ENCODE measurements at regions not wholly inside any gene's neighbourhood (a gene's known extent, or its start where the extent isn't known, plus 50 kb on each side); places are given as distances from the start of the nearest gene placed in this dataset.

DNA sequence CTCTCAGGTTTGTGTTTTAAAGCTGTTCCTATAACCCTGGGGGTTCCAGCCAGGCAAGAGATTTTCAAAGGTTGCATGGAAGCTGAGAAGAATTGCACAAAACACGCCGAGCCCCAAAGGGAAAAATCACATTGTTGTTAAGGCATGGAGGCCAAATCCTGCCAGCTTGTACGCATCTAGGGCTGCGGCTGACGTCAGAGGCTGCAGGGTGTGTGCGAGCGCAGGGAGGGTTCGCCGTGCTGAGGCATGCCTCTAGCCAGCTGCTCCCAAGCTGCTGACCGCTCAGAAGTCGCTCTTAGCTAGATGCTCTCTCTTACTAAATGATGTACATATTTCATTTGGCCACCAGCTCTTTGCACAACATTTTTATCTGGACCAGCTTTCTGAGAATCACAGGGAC, 191.8 kb downstream of the LPIN1 start:
- TF ChIP-seq MYC (IDR thresholded peaks at IDR 0.05; ENCODE audit: low read depth, low read length) (no peak), POLR2A (IDR thresholded peaks at IDR 0.05; ENCODE audit: extremely low read depth, insufficient read length) (no peak)
- TF ChIP-seq, protein P1, sequence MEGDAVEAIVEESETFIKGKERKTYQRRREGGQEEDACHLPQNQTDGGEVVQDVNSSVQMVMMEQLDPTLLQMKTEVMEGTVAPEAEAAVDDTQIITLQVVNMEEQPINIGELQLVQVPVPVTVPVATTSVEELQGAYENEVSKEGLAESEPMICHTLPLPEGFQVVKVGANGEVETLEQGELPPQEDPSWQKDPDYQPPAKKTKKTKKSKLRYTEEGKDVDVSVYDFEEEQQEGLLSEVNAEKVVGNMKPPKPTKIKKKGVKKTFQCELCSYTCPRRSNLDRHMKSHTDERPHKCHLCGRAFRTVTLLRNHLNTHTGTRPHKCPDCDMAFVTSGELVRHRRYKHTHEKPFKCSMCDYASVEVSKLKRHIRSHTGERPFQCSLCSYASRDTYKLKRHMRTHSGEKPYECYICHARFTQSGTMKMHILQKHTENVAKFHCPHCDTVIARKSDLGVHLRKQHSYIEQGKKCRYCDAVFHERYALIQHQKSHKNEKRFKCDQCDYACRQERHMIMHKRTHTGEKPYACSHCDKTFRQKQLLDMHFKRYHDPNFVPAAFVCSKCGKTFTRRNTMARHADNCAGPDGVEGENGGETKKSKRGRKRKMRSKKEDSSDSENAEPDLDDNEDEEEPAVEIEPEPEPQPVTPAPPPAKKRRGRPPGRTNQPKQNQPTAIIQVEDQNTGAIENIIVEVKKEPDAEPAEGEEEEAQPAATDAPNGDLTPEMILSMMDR (IDR thresholded peaks at IDR 0.05; ENCODE audit: low read depth, low read length): no peak
- TF ChIP-seq, protein P2, sequence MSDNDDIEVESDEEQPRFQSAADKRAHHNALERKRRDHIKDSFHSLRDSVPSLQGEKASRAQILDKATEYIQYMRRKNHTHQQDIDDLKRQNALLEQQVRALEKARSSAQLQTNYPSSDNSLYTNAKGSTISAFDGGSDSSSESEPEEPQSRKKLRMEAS (IDR thresholded peaks at IDR 0.05; ENCODE audit: low read depth, low read length): no peak
